Ovary (tissue), 3 donors: ENCODE measurements at regions not wholly inside any gene's neighbourhood (a gene's known extent, or its start where the extent isn't known, plus 50 kb on each side); places are given as distances from the start of the nearest gene placed in this dataset.

Source experiments
- CTCF ChIP-seq, 3 donors: fragments of 450-650 bp in 2 of 3; fragments of 200-600 bp in 1 of 3; IDR thresholded peaks; one replicate each; pipeline versions ENCODE4 v1.5.1 to v1.8.0; 2016 to 2022; ENCODE audit warnings: antibody characterized with exemption in 3 of 3, mild to moderate bottlenecking in 1 of 3
- EP300 ChIP-seq: sonication (generic); formaldehyde crosslinking; IDR thresholded peaks from one replicate; pipeline ENCODE4 v1.6.1; 2017; ENCODE audit warnings: antibody characterized with exemption
- donor health status: DM: no; HTN: no; CAD: no.

GRCh38 chr4:153090181-153090580 lies 114.1 kb upstream of the TRIM2 start:
- TF ChIP-seq CTCF (IDR thresholded peaks at IDR 0.05) = no peak
- no peak for TF ChIP-seq EP300
